Activated CD8-positive, alpha-beta T cell treated with anti-CD3 and anti-CD28 coated beads for 36 hours (primary cell): ENCODE measurements at regions not wholly inside any gene's neighbourhood (a gene's known extent, or its start where the extent isn't known, plus 50 kb on each side); places are given as distances from the start of the nearest gene placed in this dataset.

Experiments
- ATAC-seq: fragments of 200-7000 bp; cut with Tn5 transposase; one replicate; pipeline ENCODE4 v1.10.0; 2021; ENCODE audit warnings: mild to moderate bottlenecking, moderate library complexity
- CTCF ChIA-PET: fragments of 350-600 bp; sonication (Branson Sonifier 250); formaldehyde crosslinking; loops from one replicate; lab custom pipeline; 2021; ENCODE audit warnings: antibody characterized with exemption; lab: Charles Lee
- POLR2A ChIA-PET: fragments of 350-600 bp; sonication (Branson Sonifier 250); formaldehyde crosslinking; loops from one replicate; lab custom pipeline; 2021; ENCODE audit warnings: antibody characterized with exemption; lab: Charles Lee
- DNase-seq: peaks from one replicate; pipeline ENCODE4 v3.0.0-alpha.2; 2020
- H3K27ac Mint-ChIP-seq: one replicate; pipeline ENCODE4 v1.8.0; 2021; ENCODE audit warnings: mild to moderate bottlenecking, mixed read lengths
- H3K27me3 Mint-ChIP-seq: one replicate; pipeline ENCODE4 v1.8.0; 2021; ENCODE audit warnings: mixed read lengths
- H3K36me3 Mint-ChIP-seq: one replicate; pipeline ENCODE4 v1.8.0; 2021; ENCODE audit warnings: low read depth, mixed read lengths
- H3K4me1 Mint-ChIP-seq: one replicate; pipeline ENCODE4 v1.8.0; 2021; ENCODE audit warnings: low read depth, mixed read lengths
- H3K4me3 Mint-ChIP-seq: one replicate; pipeline ENCODE4 v1.8.0; 2021; ENCODE audit warnings: mild to moderate bottlenecking, moderate library complexity, mixed read lengths
- H3K9me3 Mint-ChIP-seq: one replicate; pipeline ENCODE4 v1.8.0; 2021; ENCODE audit warnings: mixed read lengths
- CTCF ChIP-seq: fragments of 200-600 bp; IDR thresholded peaks from one replicate; pipeline ENCODE4 v1.8.0; 2022; ENCODE audit warnings: antibody characterized with exemption, mild to moderate bottlenecking
- intact Hi-C: fragments of 100-400 bp; cut with micrococcal nuclease; formaldehyde crosslinking; loops from one replicate; pipeline ENCODE4 v1.10.0; 2022

GRCh38 chr4:117385526-117385925, 300.1 kb upstream of the TRAM1L1 start:
- DNase-seq, result no peak
- Mint-ChIP-seq H3K27ac (no peak overlapping the region), H3K36me3 (no peaks in the 10 kb centered on the region), H3K9me3 (peaks cover 2% of the 10 kb centered on the region), H3K4me3 (no peak overlapping the region), H3K27me3 (no peaks in the 10 kb centered on the region), H3K4me1 (no peaks in the 10 kb centered on the region)
- ChIA-PET CTCF (no interaction called here), POLR2A (no interaction called here)
- TF ChIP-seq CTCF, result no peak
- intact Hi-C loops, result no loop called here
- ATAC-seq, result no peak

- TF ChIP-seq CTCF, result no peak
- H3K27me3 Mint-ChIP-seq, result no peaks in the 10 kb centered on the region
- ATAC-seq, result no peak
- no peak overlapping the region for H3K4me3 Mint-ChIP-seq
- H3K27ac Mint-ChIP-seq, result no peak overlapping the region
- no peaks in the 10 kb centered on the region for H3K36me3 Mint-ChIP-seq
- no peaks in the 10 kb centered on the region for H3K4me1 Mint-ChIP-seq
- POLR2A ChIA-PET, result no interaction called here
- H3K9me3 Mint-ChIP-seq, result peaks cover 2% of the 10 kb centered on the region
- DNase-seq, result no peak
- intact Hi-C loops, result no loop called here
- CTCF ChIA-PET, result no interaction called here
These were observed 301.7 kb upstream of the TRAM1L1 start for GRCh38 chr4:117387072-117387471.

- ATAC-seq (no peak), DNase-seq (no peak)
- ChIA-PET POLR2A (no interaction called here), CTCF (no interaction called here)
- intact Hi-C loops, result no loop called here
- no peaks in the 10 kb centered on the region for H3K4me1 Mint-ChIP-seq
- no peaks in the 10 kb centered on the region for H3K36me3 Mint-ChIP-seq
- H3K27me3 Mint-ChIP-seq, result no peaks in the 10 kb centered on the region
- no peak for TF ChIP-seq CTCF
- peaks cover 3% of the 10 kb centered on the region for H3K9me3 Mint-ChIP-seq
- H3K4me3 Mint-ChIP-seq, result no peak overlapping the region
- no peak overlapping the region for H3K27ac Mint-ChIP-seq
These were observed 314.9 kb upstream of the TRAM1L1 start for GRCh38 chr4:117400039-117400835.

DNA sequence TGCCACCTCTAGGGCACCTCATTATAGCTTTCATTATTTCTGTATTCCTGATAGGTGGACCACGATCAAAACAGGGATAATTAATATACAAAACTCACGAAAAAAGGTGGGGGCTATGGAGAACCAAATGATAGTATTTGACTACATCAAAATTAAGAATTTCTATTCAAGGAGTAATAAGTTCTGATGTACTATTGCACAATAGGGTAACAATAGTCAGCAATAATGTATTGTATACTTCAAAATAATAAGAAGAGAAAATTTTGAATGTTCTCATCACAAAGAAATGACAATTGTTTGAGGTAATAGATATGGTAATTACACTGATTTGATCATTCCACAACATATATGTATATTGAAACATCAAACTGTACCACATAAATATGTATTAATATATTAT, 327.3 kb upstream of the TRAM1L1 start:
- no peak for TF ChIP-seq CTCF
- ATAC-seq (no peak), DNase-seq (no peak)
- Mint-ChIP-seq H3K4me3 (no peak overlapping the region), H3K9me3 (no peaks in the 10 kb centered on the region), H3K36me3 (no peaks in the 10 kb centered on the region), H3K27me3 (no peaks in the 10 kb centered on the region), H3K27ac (no peak overlapping the region), H3K4me1 (no peaks in the 10 kb centered on the region)
- intact Hi-C loops, result no loop called here
- ChIA-PET POLR2A (no interaction called here), CTCF (no interaction called here)

- H3K27ac Mint-ChIP-seq, result no peak overlapping the region
- no peak for DNase-seq
- ATAC-seq, result no peak
- ChIA-PET CTCF (no interaction called here), POLR2A (no interaction called here)
- H3K4me3 Mint-ChIP-seq, result no peak overlapping the region
- TF ChIP-seq CTCF, result no peak
- H3K36me3 Mint-ChIP-seq, result no peaks in the 10 kb centered on the region
- H3K27me3 Mint-ChIP-seq, result no peaks in the 10 kb centered on the region
- H3K4me1 Mint-ChIP-seq, result no peaks in the 10 kb centered on the region
- H3K9me3 Mint-ChIP-seq, result peaks cover 2% of the 10 kb centered on the region
- intact Hi-C loops, result no loop called here
These were observed 332.5 kb upstream of the TRAM1L1 start for GRCh38 chr4:117417856-117418255.
